Activated CD8-positive, alpha-beta memory T cell treated with anti-CD3 and anti-CD28 coated beads for 4 hours (primary cell): ENCODE measurements at regions not wholly inside any gene's neighbourhood (a gene's known extent, or its start where the extent isn't known, plus 50 kb on each side); places are given as distances from the start of the nearest gene placed in this dataset.

Experiments
- DNase-seq, 2 donors: peaks; one replicate each; pipeline ENCODE4 v3.0.0-alpha.2; 2020; ENCODE audit warnings: low read depth in 2 of 2

DNA sequence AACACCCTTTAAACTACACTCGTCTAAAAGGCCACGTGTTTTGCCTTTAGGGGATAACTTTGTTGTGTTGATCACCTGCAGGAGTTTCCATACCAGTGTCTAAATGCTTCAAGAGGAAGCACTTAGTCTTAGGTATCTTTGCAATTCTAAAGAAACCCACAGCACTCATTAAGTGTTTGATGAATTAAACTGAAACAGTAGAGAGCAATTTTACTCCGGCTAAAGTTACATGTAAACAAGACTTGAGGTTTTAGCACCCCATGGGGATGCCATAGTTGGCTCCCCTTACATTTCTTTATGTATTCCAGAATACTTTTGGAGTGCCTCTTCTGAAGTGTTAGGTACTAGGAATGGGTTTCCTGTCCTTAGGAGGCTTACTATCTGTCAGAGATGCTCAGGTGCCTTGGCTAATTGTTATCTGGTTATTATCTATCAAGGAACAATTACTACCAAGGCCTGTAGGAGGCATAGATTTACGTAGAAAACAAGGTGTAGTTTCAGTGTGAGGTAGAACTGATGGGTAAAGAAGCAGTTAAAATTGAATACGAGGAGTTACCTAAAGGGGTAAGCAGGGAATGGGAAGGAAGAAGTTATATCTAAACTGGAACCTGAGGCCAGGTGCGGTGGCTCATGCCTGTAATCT lies 176.8 kb upstream of the SAMSN1 start:
- DNase-seq, result no peak

DNA sequence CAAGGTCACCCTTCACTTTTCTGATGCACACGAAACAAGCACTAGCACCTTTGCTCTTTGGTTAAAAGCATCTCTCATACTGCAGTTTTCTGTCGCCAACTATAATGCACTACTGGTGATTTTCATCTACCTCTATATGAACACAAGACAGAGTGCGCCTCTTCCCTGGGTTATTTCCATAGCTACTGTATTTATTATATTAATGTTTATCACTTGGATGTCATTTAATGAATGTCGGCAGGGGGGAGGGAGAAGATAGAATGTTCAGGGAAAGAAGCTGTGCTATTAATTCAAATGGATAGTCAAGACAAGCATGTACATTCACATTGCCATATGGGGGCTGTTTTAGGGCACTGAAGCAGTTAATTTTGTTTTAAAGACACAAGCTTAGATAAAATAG lies 174.1 kb upstream of the SAMSN1 start:
- DNase-seq, result no peak

DNA sequence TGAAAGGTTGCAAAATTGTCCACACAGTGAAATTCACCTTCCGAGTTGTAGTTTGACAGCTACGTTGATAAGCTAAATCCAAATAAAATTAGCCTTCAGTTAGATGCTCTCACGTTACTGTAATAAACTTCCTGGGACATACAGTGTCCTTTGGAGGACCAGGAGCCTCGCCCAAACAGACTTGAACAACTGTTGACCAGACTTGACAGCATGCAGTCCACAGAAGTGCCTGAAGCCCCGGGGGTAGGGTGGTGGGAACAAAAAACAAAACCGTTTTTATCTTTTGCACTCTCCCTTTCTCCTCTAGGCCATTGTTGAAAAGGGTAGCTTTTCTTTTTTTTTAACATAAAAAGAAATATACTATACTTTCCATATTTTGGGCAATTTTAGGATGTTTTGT lies 172.8 kb upstream of the SAMSN1 start:
- DNase-seq, result no peak

DNA sequence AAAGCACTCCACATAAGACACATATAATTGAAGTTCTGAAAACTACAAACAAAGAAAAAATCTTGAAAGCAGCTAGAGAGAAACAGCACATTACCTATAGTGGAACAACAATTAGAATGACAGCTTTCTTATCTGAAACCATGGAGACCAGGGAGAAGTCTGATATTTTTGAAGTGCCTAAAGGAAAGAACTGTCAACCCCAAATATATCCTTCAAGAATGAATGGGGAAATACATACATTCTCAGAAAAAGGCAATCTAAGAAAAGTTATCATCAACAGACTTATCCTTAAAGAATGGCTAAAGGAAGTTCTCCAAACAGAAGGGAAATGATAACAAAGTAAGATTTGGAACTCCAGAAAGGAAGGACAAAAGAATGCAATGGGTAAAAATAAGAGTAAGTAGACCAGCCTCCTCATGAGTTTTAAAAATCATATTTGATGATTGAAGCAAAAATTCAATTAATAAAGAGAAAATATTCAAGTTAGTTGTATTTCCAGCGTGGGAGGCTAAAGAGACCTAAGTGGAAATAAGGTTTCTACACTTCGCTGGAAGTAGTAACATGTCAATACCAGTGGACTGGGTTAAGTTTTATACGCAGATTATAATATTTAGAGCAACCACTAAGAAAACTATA lies 170.8 kb upstream of the SAMSN1 start:
- no peak for DNase-seq

DNA sequence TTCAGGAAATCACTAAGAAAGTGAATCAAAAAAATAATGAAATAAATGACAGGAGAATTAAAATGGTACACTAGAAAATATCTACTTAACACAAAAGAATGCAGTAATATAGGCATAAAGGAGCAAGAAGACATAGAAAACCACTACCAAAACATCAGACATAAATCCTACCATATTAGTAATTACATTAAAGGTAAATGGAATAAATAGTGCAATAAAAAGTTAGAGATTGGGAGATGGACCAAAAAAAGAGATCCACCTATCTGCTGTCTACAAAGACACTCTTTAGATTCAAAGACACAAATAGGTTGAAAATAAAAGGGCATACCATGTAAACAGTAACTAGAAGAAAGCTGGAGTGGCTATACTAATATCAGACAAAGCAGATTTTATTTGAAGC lies 167.0 kb upstream of the SAMSN1 start:
- no peak for DNase-seq

DNA sequence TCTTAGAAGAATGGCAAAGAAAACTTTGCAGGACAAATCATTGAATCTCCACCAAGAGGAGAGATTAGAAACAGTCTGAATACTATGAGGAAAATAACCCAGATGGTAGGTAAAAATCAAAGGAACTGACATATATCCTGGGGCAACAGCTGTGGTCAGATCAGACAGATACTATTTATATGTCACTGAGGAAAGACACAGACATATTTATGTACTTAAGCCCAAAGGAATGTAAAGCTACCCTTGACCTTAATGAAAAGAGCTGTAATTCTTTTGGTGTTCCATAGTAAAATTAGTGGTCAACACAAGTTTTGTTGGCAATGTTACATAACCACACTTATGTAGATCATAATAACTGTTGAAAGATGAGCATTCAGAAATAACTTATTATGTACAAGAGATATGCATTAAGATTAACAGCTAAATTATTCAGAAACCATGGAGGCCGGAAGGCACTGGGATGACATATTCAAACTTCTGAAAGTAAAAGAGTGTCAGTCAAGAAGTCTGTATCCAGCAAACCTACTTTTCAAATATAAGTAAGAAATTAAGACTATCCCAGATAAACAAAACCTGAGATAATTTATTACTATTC lies 166.1 kb upstream of the SAMSN1 start:
- no peak for DNase-seq

DNA sequence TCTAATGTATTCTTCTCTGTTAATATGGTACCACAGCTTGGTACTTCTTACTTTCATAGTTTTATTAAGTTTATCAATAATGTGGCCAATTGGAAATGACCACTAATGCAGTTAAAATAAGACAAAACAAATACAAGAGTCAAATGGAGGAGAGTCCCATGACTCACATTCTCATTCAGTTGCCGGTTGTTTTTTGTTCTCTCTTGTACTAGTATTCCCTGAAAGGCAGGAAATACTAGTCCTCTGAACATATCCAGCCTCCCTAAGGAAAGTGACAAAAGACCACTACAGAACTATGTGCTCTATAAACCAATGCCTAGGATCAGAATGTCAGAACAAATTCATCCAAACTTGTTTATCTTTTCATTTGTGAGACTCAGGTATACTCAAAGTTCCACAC lies 165.2 kb upstream of the SAMSN1 start:
- DNase-seq, result no peak

DNA sequence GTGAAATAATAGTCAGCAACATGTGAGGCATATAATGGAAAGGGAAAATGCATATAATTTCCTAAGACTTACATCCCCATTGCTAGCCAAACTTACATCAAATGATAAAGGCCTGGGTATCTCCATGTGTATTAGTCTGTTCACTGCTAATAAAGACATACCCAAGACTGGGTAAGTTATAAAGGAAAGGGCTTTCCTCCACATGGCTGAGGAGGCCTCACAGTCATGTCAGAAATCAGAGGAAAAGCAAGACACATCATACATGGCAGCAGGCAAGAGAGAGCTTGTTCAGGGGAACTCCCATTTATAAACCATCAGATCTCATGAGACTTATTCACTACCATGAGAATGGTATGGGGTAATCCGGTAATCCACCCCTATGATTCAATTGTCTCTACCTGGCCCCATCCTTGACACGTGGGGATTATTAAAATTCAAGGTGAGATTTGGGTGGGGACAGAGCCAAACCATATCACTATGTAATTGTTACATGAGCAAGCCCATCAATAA lies 161.5 kb upstream of the SAMSN1 start:
- no peak for DNase-seq

DNA sequence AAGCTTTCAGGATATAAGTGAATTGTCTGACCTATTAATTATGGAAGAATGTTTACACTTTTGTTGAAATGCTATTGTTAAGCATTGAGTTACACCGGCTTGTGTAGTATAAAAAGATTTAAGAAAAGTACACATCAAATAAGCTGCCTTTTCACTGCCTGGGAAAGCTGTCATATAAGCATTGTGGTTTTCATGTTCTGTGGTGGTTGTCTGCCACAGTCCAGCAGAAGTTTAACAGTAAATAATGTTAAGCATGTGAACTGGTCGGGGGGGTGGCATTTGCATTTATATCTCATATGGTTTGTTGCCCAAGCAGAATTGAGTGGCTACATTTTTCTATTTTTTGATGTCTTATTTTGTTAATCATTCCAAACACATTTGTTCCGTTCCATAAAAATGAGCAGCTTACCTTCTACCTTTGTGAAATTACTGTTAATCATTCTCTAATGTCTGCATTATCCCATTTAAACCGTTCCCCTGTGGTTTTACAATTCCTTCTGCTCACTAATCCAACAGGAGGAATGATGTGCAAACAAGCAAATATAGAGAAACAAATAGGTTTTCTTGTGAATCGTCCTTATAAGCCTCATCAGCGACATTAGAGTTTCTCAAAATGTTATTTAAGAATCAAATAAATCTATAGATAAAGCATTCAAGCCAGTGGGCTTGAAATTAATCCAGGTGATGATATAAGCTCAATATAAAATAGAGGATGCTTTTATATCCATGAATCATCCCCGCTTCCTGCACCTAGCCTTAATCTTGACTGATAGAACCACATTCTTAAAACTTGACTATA lies 160.8 kb upstream of the SAMSN1 start:
- no peak for DNase-seq

DNA sequence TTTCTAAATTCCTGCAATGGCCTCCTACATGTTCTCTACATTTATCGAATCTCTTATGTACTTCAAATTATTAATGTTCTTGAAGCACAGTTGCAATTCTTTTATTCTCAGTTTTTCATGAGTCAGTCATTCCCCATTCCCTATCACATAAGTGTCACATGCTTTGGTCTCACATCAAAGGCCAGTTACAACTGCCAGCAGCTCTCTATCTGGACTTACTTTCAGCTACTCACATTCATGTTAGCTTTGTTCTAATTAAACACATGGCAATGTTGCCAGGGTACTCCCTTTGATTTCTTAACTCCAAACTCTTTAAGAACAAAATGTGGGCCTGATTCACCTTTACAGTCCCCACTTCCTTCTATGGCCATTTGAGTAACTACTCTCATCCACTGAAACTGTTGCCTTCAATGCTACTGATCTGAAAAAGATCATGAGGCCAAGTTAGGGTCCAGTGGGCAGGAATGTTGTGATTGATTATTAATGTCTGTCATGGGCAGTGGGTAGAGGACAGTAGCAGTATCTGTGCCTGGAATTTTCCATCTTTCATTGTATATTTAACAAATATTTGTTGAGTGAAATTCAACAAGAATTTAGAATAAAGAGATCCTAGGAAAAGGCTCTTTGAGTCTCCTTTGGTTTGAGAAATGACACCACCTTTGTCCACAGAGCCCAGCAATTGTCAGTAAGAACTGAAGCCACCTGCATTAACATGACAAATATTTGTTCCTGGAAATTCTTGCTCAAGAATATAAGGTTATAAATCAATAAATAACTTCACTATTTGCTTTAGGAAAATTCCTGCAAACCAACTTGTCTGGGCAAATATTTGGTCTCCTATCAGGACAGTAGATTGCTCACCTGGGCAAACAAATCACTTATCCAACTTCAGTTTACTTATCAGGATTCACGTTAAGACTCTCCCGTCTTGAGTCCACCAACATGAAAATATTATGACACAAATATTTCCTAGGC lies 153.6 kb upstream of the SAMSN1 start:
- DNase-seq, result no peak

DNA sequence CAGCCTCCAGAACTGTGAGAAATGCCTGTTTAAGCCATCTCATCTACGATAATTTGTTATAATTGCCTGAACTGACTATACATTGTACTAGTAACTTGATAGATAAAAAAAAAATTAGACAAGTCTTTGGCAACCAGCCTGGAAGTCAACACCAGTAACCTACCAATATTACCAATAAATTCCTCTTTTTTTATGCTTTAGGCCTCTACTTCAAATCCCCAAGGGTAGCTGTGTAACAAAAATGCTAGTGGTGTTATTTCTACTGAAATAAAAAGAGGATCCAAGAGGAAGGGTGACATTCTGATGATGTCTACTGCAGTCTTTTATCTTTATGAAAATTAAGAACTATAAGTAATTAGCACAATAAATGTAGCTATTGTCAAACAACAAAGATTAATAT lies 151.7 kb upstream of the SAMSN1 start:
- DNase-seq, result no peak

DNA sequence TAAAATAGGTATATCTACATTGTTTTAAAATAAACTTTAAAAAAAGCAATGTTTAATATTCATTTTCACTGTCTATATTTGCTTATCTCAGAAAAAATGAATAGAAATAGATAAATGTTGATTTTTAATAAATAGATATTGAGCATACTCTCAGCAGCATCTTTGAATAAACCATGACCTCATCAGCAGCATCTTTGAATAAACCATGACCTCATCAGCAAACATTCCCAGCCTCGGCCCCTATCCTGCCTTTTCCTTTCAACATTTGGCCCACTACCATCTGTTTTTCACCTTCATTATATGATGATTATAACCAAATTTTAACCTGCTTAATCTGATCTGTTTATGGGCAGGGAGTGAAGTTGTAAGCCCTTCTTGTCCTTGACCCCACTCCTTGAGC lies 148.7 kb upstream of the SAMSN1 start:
- DNase-seq, result no peak

DNA sequence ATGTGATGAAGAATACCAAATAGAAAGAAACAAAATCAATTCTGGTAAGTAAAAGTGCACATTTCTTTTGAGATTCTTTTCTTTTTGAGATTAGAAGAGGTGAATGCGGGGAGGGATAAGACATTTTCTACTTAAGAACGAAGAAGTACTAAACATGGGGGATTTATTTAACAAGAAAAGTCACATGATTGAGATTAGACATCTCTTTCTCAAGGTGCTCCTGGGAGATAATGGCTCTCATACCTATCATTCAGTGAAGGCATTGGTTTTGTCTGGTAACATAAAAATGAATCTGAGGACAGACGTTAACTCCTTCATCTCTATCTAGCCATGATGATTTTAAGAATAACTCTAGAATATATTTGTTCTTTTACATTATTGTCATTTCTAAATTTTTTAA lies 147.9 kb upstream of the SAMSN1 start:
- DNase-seq, result no peak

DNA sequence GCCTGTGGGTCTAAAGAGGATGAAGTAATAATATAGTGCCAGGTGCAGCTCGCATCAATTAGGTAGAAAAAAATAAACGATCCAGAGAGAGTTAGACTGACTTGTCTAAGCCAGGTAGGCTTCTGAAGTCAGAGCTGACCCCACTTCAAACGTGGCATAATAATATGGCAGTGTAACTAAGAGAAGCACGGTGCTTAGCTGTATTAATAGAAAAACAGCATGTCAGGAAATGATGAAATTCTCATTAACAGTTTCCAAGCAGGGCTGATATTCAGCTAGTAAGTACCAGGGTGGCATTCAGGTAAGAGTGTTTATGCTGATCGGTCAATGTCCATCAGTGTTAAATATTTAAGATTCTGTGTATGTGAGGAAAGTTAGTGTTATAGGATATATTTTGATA lies 145.8 kb upstream of the SAMSN1 start:
- no peak for DNase-seq

DNA sequence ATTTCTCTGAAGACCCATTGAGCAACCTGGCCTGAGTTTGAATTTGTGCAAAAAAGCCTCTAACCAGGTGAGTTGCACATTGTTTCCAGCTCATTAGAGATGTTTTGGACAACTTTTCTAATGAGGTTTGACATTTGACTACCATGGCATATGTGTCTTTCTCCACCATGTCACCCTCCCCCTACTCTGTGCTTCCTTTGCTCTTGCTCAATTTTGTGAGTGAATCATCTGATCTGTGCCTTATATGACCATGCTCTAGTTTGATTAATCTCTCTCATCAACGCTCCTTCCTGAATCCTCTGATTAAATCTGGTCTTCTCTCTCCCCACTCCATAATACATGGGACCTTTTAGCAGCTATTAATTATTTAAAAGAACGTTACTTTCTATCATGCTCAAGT lies 144.8 kb upstream of the SAMSN1 start:
- DNase-seq, result no peak

DNA sequence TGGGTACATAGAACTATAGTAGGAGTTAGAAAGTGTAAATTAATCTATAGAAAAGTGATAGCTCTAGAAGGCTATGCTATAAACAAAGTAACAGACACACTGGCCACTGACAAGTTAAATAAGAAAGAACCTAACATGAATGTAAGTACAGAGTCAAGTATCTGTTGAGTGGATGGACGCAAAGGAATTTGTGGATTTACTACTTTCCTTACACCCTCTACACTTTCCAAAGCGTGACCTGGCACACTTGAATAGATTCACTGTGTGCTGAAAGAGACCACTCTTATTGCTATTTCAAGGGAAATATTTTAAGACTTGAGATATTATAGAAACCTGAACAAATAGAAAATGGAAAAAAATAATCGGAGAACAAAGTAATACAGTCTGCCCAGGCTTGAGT lies 142.8 kb upstream of the SAMSN1 start:
- DNase-seq, result no peak

DNA sequence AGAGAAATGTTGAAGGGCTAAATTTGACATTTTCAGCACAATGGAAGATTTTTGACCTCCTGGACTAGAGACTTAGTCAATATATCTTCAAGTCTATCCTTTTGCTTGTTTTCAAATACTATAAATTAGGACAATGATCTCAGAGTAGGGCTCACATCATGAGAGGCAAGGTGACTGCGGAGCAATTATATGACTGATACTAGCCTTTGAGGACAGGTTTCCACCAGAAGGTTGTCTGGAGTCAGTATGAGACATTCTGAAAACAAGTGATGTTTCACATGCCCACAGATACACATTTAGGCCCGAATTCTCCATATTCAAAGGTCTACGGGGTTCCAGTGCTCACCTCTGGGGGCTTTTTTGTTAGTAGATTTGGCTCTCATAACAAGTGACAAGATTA lies 142.3 kb upstream of the SAMSN1 start:
- DNase-seq, result no peak

DNA sequence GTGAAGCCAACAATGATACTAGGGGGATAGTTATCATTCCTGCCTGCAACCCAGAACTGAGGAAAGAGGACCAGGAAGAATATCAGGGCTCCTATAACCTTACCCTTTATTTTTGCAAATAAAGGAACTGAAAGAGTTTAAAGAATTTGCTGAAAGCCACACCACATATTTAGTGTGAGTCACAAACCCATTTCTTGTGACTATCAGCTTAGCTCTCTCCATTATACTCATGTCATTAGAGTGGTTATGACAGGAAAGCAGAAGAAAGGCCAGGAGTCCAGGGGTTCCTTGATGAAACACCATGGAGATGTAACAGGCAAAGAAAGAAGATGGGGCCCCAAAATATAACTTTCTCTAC lies 141.1 kb upstream of the SAMSN1 start:
- DNase-seq, result no peak

DNA sequence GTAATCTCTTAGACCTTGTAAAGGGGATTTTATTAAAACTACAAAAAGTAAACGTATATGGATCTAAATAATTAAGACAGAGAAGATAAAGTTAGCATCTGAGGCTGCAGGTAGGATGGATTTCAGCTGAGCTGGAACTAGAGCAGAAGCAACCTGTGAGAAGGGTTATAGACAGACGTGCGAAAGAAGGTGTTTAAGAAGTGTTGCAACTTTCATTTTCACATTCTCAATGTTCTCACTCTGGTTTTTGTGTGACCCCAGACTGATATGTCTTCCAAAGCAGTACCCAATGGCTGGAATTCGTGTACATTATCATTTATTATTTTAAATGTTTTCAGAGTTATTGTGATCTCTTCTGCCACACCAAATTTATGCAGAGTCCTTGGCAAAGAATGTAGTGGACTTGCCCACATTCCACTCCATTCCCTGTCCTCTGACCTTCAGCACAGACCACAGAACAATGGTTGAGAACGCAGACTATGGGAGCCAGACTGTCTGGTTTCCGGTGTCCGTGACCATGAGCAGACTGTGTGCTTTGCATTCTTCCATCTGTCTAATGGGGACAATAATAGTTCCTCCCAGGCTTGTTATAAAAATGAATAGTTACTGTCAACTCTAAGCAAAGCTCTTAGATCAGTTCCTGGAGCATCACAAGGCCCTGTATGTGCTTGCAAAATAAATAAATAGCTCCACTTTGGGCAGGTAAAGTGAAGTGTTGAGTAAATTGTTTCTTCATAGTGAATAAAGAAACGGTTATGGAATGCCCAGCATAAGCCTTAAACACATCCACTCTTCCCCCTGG lies 140.6 kb upstream of the SAMSN1 start:
- no peak for DNase-seq

DNA sequence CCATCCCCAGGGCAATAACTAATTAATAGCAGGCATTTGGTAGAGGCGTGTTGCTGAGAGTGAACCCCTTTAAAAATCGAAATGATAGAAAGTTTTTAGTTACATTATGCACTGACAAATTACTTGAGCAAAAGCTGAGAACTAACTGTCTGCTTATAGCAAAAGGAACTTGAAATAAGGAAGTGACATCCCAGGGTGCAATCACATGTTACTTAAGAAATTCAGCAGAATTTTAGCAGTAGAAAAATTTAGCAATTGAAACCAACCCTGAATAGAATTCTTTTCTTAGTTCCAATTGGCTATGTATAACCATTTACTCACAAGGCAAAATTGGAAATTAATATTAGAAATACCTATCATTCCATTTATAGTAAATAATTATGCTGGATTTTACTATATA lies 139.5 kb upstream of the SAMSN1 start:
- no peak for DNase-seq

DNA sequence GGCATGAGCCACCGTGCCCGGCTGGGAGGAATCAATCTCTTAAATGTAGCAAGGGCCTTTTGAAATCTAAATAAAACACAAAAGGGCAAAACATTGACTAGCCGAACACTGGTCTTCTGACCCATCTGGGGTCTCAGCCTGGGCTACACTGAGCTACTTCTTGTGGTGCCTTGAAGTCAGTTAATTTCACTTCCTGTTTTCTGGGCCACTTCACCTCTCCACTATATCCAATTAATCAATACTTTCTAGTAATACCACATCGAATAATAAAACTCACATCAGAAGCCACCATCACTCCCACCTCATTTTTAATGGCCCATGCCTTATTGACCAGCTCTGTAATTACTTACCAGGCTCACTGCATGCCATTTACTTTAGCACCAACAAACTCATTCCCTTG lies 138.0 kb upstream of the SAMSN1 start:
- DNase-seq, result no peak
